T-helper 1 cell treated with Interleukin-12 subunit alpha and Interleukin-12 subunit beta and Interleukin-4 antibody, amounts not matched to agents 30 ng/mL and 1 ng/mL, for 36 hours (primary cell): ENCODE measurements at regions not wholly inside any gene's neighbourhood (a gene's known extent, or its start where the extent isn't known, plus 50 kb on each side); places are given as distances from the start of the nearest gene placed in this dataset.
"Not testable (repeated sequence)": the region's sequence is repeated elsewhere in the genome, so short reads cannot be mapped to it uniquely, and the experiment has no call there.

Experiments
- intact Hi-C: fragments of 100-400 bp; cut with micrococcal nuclease; formaldehyde crosslinking; loops from one replicate; pipeline ENCODE4 v1.15.1; 2024

DNA sequence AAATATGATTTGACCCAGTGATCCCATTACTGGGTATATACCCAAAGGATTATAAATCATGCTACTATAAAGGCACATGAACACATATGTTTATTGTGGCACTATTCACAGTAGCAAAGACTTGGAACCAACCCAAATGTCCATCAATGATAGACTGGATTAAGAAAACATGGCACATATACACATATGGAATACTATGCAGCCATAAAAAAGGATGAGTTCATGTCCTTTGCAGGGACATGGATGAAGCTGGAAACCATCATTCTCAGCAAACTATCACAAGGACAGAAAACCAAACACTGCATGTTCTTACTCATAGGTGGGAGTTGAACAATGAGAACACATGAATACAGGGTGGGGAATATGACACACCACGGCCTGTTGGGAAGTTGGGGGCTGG is 330.5 kb upstream of the HNRNPA3 start:
- intact Hi-C loops, result not testable (repeated sequence)

GRCh38 chr2:176885001-176885643 is 327.5 kb upstream of the HNRNPA3 start:
- intact Hi-C loops, result no loop called here

DNA sequence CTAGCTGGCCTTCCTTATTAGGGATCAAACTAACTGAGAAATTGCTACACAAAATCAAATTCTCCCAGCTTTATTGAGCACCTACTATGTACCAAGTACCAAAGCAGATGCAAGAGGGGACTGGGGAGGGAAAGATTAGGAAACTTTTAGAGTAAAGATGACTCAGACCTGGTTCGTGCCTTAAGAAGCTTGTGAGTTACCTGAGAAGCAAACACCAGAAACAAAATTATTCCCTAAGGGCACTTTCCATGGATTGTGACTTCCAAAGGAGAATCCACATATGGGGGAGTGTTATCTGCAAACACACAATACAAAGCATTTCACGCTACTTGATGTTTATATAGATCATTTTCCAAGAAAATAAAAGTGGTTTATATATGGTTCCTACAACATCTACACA is 326.9 kb upstream of the HNRNPA3 start:
- intact Hi-C loops, result no loop called here

- intact Hi-C loops, result no loop called here
Measured at GRCh38 chr2:176891105-176891504, 321.5 kb upstream of the HNRNPA3 start.

DNA sequence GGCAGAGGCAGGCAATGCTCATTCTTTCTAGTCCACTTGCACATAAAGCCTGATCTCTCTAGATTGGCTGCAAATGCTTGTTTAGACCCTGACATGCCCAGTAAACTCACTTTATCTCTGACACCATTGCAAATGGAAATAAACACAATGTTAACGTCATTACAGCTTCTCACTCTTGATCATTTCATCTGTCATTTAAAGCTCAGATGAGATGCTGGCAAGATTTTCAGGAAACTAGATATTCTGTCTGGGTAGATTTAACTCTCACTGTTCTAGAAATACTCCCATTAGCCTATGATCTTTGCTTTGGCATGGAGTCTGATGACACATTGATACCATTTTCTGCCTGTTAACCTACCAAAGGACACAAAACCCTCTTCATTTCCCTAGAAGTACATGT is 320.7 kb upstream of the HNRNPA3 start:
- intact Hi-C loops, result no loop called here

- intact Hi-C loops, result no loop called here
Measured at GRCh38 chr2:176892676-176893226, 319.8 kb upstream of the HNRNPA3 start.

DNA sequence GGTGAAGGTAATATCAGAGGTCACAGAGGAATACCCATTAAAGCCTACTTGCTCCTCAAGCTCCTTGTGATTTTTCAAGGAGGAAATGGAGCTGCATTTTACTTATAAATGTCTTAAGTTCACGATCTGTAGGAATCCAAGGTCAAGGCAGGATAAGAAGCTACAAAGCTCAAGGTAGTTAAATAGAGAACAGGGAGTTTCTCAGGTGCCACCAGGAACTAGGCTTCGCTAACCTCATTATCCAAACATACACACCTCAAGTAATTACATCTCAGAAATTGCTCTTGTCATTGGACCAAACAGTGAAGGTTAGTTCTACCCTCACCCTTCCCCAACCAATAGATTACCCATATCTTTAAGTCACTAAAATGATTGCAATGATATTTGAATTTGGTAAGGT is 317.4 kb upstream of the HNRNPA3 start:
- intact Hi-C loops, result no loop called here

DNA sequence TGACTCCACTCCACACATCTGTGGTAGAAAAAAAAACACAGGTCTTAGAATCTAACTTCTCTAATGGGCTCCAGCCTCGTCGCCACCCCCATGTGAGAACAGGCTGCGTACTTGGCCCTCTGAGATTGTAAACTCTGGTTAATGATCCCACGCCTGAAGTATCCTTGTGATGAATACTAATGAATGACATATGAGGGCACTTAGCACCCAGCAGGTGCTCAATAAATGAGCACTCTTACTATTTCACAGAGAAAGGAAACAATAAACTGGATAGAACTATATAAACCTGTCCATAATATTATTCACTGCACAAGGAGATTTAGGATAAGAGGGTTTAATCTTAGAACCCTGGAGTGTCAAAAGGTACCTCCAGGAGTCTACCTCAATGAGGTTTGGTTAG is 310.1 kb upstream of the HNRNPA3 start:
- intact Hi-C loops, result no loop called here

GRCh38 chr2:176904053-176904452 is 308.5 kb upstream of the HNRNPA3 start:
- intact Hi-C loops, result not testable (repeated sequence)

- intact Hi-C loops, result no loop called here
Measured at GRCh38 chr2:176907341-176907740, 305.3 kb upstream of the HNRNPA3 start.

GRCh38 chr2:176910828-176911227 is 301.8 kb upstream of the HNRNPA3 start:
- intact Hi-C loops, result no loop called here

DNA sequence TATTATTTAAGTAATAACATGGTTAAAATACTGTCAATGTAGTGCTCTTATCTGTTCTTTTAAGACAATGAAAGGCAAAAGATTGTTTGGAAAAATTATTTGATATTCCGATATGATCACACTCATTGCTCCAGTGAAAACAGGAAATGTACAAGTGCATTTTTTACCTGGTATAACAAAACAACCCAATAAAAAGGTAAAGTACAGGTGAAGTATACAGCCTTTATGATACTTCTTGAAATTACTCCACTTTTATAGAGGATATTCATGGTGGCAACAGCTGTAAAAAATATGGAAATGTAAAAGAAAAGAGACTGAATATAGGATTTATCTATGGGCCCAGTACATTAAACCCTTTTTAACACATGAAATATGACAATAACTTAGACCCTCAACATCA is 298.6 kb upstream of the HNRNPA3 start:
- intact Hi-C loops, result no loop called here

DNA sequence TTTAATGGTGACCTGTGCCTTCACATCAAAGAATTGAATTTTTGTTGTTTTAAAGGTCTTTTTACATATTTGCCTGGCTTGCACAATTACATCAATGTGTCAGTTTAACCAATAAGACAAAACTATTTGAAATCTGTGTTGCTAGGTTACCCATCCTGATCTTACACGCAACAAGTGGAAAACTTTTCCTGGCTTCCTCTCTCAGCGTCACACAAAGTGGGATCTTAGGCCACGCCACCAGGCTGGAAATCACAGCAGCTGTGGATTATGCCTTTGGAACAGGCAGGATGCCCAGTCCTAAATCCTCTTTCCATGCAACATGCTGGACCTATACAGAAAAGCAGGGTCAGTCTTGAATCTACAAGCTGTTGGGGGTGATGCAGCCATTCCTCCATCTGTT is 298.2 kb upstream of the HNRNPA3 start:
- intact Hi-C loops, result no loop called here

DNA sequence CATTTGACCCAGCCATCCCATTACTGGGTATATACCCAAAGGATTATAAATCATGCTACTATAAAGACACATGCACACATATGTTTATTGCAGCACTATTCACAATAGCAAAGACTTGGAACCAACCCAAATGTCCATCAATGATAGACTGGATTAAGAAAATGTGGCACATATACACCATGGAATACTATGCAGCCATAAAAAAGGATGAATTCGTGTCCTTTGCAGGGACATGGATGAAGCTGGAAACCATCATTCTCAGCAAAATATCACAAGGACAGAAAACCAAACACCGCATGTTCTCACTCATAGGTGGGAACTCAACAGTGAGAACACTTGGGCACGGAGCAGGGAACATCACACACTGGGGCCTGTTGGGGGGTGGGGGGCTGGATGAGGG is 290.0 kb upstream of the HNRNPA3 start:
- intact Hi-C loops, result not testable (repeated sequence)

GRCh38 chr2:176923205-176923604 is 289.4 kb upstream of the HNRNPA3 start:
- intact Hi-C loops, result no loop called here

- intact Hi-C loops, result no loop called here
Measured at GRCh38 chr2:176924909-176925534, 287.6 kb upstream of the HNRNPA3 start.

GRCh38 chr2:176926453-176926852 is 286.1 kb upstream of the HNRNPA3 start:
- intact Hi-C loops, result no loop called here

DNA sequence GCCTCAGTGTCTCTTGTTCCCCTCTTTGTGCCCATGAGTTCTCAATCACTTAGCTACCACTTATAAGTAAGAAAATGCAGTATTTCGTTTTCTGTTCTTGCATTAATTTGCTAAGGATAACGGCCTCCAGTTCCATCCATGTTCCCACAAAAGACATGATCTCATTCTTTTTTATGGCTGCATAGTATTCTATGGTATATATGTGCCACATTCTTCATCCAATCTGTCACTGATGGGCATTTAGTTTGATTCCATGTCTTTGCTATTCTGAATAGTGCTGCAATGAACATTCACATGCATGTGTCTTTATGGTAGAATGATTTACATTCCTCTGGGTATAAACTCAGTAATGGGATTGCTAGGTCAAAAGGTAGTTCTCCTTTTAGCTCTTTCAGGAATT is 283.2 kb upstream of the HNRNPA3 start:
- intact Hi-C loops, result not testable (repeated sequence)

- intact Hi-C loops, result loop anchor here (1.0 to 10.0 kb wide), 12 partner anchors 65 to 1765 kb away; partner anchors contain the start of genes AGPS, ATF2, HNRNPA3 and LNPK
Measured at GRCh38 chr2:176931588-176932563, 280.7 kb upstream of the HNRNPA3 start.

DNA sequence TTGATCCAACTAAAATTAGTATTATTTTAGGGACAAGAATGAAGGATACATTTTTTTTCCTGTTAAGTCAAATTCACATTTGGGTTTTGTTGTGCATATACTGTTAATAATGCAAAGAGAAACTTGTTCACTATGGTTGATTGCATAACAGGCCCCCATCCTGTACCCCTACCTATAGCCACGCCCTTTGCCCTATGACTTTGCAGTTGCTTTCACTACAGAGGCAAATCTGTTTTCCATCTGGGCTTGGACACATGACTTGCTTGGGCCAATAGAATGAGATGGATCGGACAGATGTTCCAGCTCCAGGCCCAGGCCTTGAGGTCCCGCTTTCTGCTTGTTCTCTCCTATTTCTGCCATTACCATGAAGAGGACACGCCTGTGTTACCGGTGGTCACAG is 278.5 kb upstream of the HNRNPA3 start:
- intact Hi-C loops, result loop anchor here (5.0 to 10.0 kb wide), 4 partner anchors 282 to 1767 kb away; partner anchors contain the start of genes ATF2 and LNPK

- intact Hi-C loops, result loop anchor here (5.0 to 10.0 kb wide), 4 partner anchors 283 to 1768 kb away; partner anchors contain the start of genes ATF2 and LNPK
Measured at GRCh38 chr2:176934869-176935415, 277.7 kb upstream of the HNRNPA3 start.
